K562 (cell line): ENCODE measurements at regions not wholly inside any gene's neighbourhood (a gene's known extent, or its start where the extent isn't known, plus 50 kb on each side); places are given as distances from the start of the nearest gene placed in this dataset.

Experiments
- CHD7 ChIP-seq: fragments of 200-600 bp; sonication (generic); IDR thresholded peaks from one replicate; pipeline ENCODE4 v1.6.1; 2012; ENCODE audit warnings: mild to moderate bottlenecking, low read depth, low read length, inconsistent platforms
- RERE ChIP-seq: sonication (generic); formaldehyde crosslinking; IDR thresholded peaks from 2 replicates; pipeline ENCODE4 v1.8.0; 2023; ENCODE audit warnings: missing genetic modification reagents, mild to moderate bottlenecking, borderline replicate concordance
- ZNF175 ChIP-seq: fragments of 200-800 bp; sonication (Bioruptor generic); IDR thresholded peaks from 2 replicates; pipeline ENCODE4 v1.6.1; 2016; ENCODE audit warnings: low read depth, mild to moderate bottlenecking, missing genetic modification characterization, missing compliant biosample characterization

GRCh38 chr18:28571929-28572328 is 395.0 kb upstream of the CDH2 start:
- TF ChIP-seq ZNF175 (CRISPR knock-in tag): no peak
- no peak for TF ChIP-seq RERE (CRISPR knock-in tag)
- no peak for TF ChIP-seq CHD7
